ENCODE measurements at regions not wholly inside any gene's neighbourhood (a gene's known extent, or its start where the extent isn't known, plus 50 kb on each side); places are given as distances from the start of the nearest gene placed in this dataset.

- Mint-ChIP-seq H3K4me1 (ENCODE audit: low read depth, unreplicated experiment) (peaks cover 19% of the 10 kb centered on the region), H3K9me3 (ENCODE audit: unreplicated experiment) (no peaks in the 10 kb centered on the region), H3K27me3 (ENCODE audit: insufficient read depth, unreplicated experiment) (no peaks in the 10 kb centered on the region), H3K36me3 (ENCODE audit: insufficient read depth, unreplicated experiment) (peaks cover 29% of the 10 kb centered on the region), H3K4me3 (ENCODE audit: unreplicated experiment) (no peak overlapping the region), H3K27ac (ENCODE audit: unreplicated experiment) (no peak overlapping the region)
- Histone ChIP-seq H3K4me3 (ENCODE audit: low read depth, low read length) (no peak overlapping the region), H3K36me3 (ENCODE audit: control insufficient read depth, insufficient read depth, low read length) (no peaks in the 10 kb centered on the region), H3K9me3 (no peaks in the 10 kb centered on the region), H3K4me1 (peaks cover 14% of the 10 kb centered on the region; the same call in 1 of the 2 replicates), H3K27me3 (replicated peaks; ENCODE audit: control insufficient read depth, insufficient read depth, low read length) (no peaks in the 10 kb centered on the region)
- intact Hi-C loops (cut with micrococcal nuclease; ENCODE audit: unreplicated experiment), result no loop called here
- DNase-seq, result no peak
- BruUV-seq (replicated peaks), result no TSS peak
- ChIA-PET POLR2A (interaction anchor here (0.6 kb wide), 1 partner anchor 33 kb away, joined by 4 read pairs; no protein-coding TSS in a partner anchor), CTCF (no interaction called here)
- TF ChIP-seq CTCF (IDR thresholded peaks at IDR 0.05; ENCODE audit: insufficient read depth in 1 of 2, low read depth in 1 of 2, low read length in 1 of 2, severe bottlenecking in 1 of 2, unreplicated experiment in 1 of 2), result no peak
Measured at GRCh38 chr4:182155806-182156205, 87.4 kb upstream of the TENM3 start.

DNA sequence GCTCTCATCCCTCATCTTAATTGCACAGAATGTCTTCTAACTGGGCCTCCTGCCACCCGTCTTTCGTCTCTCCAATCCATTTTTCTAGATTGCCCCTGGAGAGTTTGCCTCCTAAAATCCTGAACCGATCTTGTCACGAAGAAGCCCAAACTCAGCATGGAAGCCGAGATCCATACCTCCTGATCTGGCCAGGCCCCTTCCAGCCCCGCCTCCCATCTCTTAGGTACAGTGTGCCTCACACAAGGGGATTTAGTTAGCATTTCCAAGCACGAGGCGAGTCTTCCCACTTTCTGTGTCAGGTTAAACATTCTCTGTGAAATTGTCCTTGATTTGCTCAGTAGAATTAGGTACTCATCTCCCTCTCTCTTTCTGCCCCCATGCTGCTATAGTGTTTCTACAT, 80.0 kb upstream of the TENM3 start:
- POLR2A ChIA-PET, result no interaction called here
- no peaks in the 10 kb centered on the region; the same call in 1 of the 2 replicates for H3K4me1 ChIP-seq
- no TSS peak for BruUV-seq (replicated peaks)
- no peak overlapping the region for H3K4me3 Mint-ChIP-seq (ENCODE audit: unreplicated experiment)
- H3K27ac Mint-ChIP-seq (ENCODE audit: unreplicated experiment), result no peak overlapping the region
- H3K9me3 Mint-ChIP-seq (ENCODE audit: unreplicated experiment), result no peaks in the 10 kb centered on the region
- peaks cover 17% of the 10 kb centered on the region for H3K36me3 Mint-ChIP-seq (ENCODE audit: insufficient read depth, unreplicated experiment)
- no peaks in the 10 kb centered on the region for H3K27me3 ChIP-seq (replicated peaks; ENCODE audit: control insufficient read depth, insufficient read depth, low read length)
- TF ChIP-seq CTCF (IDR thresholded peaks at IDR 0.05; ENCODE audit: insufficient read depth in 1 of 2, low read depth in 1 of 2, low read length in 1 of 2, severe bottlenecking in 1 of 2, unreplicated experiment in 1 of 2), result no peak
- H3K36me3 ChIP-seq (ENCODE audit: control insufficient read depth, insufficient read depth, low read length), result no peaks in the 10 kb centered on the region
- no peak overlapping the region for H3K4me3 ChIP-seq (ENCODE audit: low read depth, low read length)
- DNase-seq, result no peak
- H3K4me1 Mint-ChIP-seq (ENCODE audit: low read depth, unreplicated experiment), result peaks cover 7% of the 10 kb centered on the region
- no peaks in the 10 kb centered on the region for H3K9me3 ChIP-seq
- CTCF ChIA-PET, result interaction anchor here (0.7 kb wide), 1 partner anchor 8 kb away, joined by 3 read pairs; no protein-coding TSS in a partner anchor
- no peaks in the 10 kb centered on the region for H3K27me3 Mint-ChIP-seq (ENCODE audit: insufficient read depth, unreplicated experiment)
- intact Hi-C loops (cut with micrococcal nuclease; ENCODE audit: unreplicated experiment), result no loop called here

DNA sequence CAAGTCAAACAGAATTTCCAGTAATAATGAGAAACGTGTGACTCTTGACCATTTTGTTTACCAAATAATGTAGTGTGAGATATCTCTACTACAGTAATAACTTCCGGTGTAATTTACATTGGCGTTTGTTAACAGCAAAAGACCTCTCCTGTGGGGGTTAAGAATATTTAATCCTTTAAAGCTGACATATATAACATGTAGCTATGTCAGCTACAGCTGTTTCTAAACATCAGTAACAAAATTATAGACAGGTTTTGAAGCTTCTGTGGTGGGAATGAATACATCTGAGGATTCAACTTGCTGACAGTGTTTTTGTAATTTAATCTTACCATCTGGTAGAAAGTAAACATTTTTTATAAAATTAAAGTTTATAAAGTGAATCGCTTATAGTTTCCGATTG, 73.6 kb upstream of the TENM3 start:
- no peaks in the 10 kb centered on the region for H3K9me3 ChIP-seq
- no peaks in the 10 kb centered on the region for H3K27me3 ChIP-seq (replicated peaks; ENCODE audit: control insufficient read depth, insufficient read depth, low read length)
- H3K36me3 ChIP-seq (ENCODE audit: control insufficient read depth, insufficient read depth, low read length), result no peaks in the 10 kb centered on the region
- Mint-ChIP-seq H3K27ac (ENCODE audit: unreplicated experiment) (no peak overlapping the region), H3K9me3 (ENCODE audit: unreplicated experiment) (no peaks in the 10 kb centered on the region), H3K4me1 (ENCODE audit: low read depth, unreplicated experiment) (no peaks in the 10 kb centered on the region), H3K4me3 (ENCODE audit: unreplicated experiment) (no peak overlapping the region), H3K36me3 (ENCODE audit: insufficient read depth, unreplicated experiment) (peaks cover 11% of the 10 kb centered on the region), H3K27me3 (ENCODE audit: insufficient read depth, unreplicated experiment) (no peaks in the 10 kb centered on the region)
- intact Hi-C loops (cut with micrococcal nuclease; ENCODE audit: unreplicated experiment), result no loop called here
- ChIA-PET POLR2A (no interaction called here), CTCF (no interaction called here)
- TF ChIP-seq CTCF (IDR thresholded peaks at IDR 0.05; ENCODE audit: insufficient read depth in 1 of 2, low read depth in 1 of 2, low read length in 1 of 2, severe bottlenecking in 1 of 2, unreplicated experiment in 1 of 2), result no peak
- no peak for DNase-seq
- no peak overlapping the region for H3K4me3 ChIP-seq (ENCODE audit: low read depth, low read length)
- no peaks in the 10 kb centered on the region; the same call in 1 of the 2 replicates for H3K4me1 ChIP-seq
- BruUV-seq (replicated peaks), result no TSS peak

Measured in Caco-2 (cell line).